ENCODE measurements at regions not wholly inside any gene's neighbourhood (a gene's known extent, or its start where the extent isn't known, plus 50 kb on each side); places are given as distances from the start of the nearest gene placed in this dataset.
"Not testable (repeated sequence)": the region's sequence is repeated elsewhere in the genome, so short reads cannot be mapped to it uniquely, and the experiment has no call there.

DNA sequence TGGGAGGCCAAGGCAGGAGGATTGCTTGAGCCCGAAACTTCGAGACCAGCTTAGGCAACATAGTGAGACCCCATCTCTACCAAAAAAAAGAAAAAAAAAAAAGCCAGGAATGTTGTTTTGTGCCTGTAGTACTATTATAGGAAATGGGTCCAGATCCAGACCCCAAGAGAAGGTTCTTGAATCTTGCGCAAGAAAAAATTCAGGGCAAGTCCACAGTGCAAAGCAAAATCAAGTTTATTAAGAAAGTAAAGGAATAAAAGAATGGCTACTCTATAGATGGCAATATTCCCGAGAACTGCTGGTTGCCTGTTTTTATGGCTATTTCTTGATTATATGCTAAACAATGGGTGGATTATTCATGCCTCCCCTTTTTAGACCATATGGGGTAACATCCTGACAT, 51.2 kb upstream of the RDX start:
- DNase-seq (ENCODE audit: low read depth), result no peak

DNA sequence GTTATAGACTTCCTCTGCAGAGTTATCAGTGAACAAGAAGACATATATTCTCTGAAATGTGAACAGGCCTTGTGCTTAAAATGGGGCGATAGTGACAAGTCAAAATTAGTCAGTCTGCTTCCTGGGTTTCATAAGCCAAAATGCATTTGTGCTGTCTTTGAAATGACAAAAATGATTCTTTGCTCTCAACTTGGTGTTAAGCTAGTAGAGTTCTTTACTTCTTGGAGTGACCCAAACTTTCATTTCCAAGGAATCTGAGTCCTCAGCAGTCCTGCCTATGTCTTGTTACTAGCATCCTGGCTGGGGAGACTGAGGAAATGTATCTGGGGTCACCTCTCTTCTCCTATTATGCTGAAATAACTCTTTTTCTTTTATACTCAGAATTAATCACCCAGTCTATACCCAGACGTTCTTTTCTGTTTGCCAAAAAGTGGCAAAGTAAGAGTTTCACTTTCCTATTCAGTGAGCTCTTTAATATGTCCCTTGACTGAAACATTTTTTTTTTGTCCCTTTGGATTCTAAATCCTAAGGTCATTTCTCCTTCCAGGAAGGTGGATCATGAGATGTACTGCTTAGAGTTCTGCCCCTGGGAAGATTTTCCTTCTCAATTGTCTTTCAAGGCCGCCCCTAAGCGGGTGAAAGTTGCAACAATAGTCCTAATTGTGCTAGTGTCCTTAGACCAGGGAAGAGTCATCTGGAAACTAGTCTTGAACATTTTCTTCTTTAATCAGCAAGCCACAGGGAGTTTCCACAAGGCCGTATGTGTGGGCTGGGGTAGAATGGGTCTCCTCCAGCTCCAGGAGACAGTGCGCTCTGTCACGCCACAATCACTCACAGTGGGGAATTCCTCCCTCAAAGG, 53.0 kb upstream of the RDX start:
- peak; percentile 64 for DNase-seq (ENCODE audit: low read depth)

DNA sequence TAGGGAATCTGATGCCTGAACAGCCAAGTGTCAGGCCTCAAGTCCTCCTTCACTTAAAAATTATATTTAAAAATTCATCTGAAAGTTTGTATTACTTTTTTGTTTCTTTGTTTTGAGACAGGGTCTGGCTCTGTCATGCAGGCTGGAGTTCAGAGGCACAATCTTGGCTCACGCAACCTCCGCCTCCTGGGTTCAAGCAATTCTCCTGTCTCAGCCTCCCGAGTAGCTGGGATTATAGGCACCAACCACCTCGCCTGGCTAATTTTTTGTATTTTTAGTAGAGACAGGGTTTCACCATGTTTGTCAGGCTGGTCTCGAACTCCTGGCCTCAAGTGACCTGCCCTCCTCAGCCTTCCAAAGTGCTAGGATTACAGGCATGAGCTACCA, 53.6 kb upstream of the RDX start:
- not testable (repeated sequence) for DNase-seq (ENCODE audit: low read depth)

DNA sequence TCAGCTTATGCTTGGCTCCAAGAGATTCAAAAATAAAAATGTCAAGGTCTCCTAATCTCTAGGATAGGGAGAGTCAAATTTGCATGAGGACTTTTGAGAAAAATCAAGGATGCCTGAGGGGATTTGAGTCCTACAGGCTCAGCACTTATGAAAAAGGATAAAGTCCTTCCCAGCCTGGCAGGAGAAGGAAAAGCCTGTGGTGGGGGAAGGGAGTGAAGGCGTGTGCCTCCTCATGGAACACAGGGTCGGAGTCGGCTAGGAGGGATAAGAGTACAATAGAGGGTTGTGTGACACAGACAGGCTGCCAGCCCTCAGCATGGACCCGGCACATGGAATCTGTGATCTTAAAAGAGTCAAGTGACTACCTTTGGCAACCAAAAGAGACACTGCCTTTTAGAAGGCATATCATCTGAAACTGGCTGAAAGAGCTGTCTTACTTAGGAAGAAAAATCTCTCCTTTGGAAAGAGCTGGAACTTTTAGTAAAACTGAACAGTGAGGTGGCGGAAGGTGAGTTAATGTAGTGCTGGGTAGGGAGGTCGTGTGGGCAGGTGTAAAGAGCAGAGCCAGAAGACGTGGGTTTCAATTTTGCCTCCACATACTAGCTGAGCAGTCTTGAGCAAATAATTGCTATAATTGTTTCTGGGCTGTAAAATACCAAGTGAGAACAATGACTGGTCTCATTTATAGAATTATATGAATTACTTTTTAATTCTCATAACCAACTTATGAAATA, 58.8 kb upstream of the RDX start:
- peak; percentile 50 for DNase-seq (ENCODE audit: low read depth)

DNA sequence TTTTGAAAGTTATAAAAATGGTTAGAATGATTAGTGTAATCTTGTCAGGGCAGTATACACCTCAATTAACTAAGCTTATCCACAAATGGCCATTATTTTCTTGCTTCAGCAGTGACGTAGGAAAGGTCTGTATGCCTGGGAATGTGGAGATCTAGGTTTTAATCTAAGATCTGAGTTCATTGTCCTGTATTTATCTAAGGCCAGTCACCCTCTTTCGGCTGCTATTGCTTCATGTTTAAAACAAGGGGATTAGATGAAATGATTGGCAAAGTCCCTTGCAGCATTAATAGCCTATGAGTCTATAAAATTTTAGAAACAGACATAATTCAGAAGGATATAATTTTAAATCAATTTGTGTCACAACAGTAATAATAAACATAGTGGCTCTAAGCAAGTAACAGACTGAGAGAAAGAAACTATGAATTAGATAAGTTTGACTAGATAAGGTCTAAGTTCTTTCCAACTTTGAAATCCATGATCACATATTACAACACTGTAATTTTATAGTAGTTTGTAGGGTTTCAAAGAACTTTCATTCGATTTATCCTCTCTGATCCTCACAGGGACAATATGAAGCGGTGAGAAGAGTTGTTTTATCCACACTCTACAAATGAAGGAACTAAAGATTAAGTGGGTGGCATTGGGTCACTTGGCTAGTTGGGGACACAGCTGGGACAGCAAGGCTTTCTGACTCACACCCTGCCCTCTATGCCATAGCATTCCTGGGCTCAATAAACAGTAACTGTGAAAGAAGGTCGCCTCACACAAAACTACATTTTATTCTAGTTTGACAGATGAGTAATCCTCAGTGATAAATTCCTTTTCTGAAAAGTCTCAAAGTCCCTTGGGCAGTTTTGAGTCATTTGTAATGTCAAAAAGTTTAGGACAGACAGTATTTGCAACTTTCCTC, 60.6 kb upstream of the RDX start:
- DNase-seq (ENCODE audit: low read depth), result peak; percentile 96

DNA sequence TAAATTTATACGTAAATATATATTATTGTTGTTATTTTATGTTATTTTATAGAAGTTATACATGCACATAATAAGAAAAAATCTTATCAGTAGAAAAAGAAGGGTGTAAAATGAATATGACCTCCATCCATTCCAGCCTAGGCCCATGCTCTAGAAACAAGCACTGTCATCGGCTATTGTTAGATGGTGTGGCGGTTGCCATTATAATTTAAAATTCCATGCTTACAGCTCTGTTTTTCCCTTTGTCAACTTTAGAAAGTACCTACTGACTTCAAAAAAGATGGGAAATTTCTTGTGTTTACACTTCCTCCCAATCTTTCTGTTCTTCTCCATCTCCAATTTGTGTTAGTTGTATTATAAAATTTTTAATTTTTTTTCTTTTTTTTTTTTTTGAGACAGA, 61.9 kb upstream of the RDX start:
- no peak for DNase-seq (ENCODE audit: low read depth)

DNA sequence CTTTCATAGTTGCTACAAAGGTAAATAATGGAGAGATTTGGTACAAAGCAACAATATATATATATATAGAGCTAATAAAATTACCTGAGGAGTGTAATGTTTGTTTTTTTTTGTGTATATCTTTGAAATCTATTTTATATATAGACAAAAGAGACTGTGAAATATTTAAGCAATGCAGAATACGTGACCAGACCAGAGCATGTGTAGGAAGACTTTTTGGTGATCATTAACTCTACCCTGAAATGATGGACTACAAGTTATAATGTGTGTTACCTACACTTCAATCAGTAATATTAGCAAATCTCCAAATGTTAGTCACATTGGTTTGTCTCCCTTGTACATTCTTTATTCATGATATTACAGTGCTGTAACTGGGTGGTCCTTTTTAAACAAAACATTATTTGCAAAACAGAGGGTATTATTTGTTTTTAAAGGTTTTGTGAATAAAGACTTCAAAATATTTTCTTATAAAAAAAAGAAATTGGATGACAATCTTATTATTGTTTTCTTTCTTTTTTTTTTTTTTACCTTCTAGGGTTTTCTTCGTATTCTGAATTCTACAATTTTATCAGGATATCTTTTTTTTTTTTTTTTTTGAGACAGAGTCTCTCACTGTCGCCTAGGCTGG, 64.5 kb upstream of the RDX start:
- DNase-seq (ENCODE audit: low read depth), result not testable (repeated sequence)

DNA sequence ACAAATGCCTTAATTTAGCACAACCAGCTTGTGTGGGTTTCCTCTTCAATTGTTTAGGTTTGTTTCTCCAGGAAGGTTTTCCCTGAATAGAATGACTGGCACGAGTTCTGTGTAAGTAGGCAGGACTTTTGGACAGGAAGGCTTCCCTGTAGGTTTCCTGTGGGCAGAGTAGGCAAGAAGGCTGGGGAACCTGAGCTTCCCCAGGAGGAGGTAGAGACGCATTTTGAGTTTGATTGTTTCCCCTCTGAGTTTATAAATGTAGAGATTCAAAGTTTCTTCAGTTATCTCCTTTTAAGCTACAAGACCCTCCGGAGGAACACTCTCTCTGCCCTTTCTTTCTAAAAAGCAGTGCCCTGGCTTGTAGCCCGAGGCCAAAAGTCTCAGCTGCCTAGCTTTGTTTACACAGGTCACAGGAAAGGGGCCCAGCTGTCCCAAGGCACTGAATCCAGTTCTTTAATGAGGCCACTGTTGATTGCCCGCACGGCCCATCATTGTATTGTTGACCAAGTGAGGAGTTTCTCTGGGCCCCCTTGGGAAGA, 66.6 kb upstream of the RDX start:
- DNase-seq (ENCODE audit: low read depth), result peak; percentile 84

DNA sequence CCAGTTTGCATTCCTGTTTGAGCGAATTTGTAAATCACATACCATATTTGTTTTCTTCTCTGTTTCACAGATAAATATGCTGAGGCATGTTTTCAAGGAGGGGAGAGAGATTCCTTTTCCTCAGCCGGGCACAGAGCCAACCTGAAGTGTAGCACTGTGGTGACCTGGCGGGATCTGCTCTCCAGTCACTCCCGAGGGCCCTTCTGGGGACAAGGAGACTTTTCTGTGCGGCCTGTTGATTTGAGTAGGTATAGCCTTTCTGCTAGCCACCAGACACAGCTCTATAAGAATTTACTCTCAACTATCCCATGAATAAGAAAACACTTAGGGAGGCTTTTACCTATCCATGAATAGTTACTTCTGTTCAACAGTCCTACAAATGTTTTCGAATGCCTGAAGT, 63.5 kb upstream of the FDX1 start:
- peak; percentile 67 for DNase-seq (ENCODE audit: low read depth)

DNA sequence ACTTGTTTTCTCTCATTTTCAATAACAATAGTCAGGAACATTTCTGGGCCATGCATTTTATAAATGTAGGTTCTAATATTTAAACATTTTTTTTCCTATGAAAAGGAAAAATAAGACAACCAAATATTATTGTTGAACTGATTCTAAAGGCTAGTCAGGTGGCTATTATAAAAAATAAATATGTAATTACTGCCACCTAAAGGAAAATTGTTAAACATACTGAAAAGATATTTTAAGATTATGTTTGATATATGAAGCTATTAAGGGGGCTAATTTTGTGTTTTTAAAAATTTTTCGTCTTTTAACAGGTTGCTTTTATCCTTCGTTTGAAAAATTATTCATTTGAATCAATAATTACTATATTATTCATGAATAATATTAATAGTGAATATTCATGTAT, 62.2 kb upstream of the FDX1 start:
- no peak for DNase-seq (ENCODE audit: low read depth)

DNA sequence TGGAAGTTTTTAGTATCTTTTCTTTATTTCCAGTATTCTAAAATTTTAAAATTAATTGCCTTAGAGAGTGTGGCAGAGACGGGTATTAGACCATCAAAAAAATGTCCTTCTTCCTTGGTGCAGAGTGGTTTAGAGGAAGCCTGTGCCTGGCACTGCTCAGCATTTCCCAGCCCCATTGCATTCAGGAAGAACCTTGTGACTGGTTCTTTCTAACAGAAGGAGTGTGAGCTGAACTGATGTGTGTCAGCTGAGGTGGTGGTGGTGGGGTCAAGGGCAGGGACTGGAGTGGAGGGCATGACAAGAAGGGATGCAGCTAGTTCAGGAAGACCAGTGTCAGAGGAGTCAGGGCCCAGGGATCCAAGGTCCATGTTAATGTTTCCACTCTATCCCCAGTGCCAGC, 58.7 kb upstream of the FDX1 start:
- no peak for DNase-seq (ENCODE audit: low read depth)

DNA sequence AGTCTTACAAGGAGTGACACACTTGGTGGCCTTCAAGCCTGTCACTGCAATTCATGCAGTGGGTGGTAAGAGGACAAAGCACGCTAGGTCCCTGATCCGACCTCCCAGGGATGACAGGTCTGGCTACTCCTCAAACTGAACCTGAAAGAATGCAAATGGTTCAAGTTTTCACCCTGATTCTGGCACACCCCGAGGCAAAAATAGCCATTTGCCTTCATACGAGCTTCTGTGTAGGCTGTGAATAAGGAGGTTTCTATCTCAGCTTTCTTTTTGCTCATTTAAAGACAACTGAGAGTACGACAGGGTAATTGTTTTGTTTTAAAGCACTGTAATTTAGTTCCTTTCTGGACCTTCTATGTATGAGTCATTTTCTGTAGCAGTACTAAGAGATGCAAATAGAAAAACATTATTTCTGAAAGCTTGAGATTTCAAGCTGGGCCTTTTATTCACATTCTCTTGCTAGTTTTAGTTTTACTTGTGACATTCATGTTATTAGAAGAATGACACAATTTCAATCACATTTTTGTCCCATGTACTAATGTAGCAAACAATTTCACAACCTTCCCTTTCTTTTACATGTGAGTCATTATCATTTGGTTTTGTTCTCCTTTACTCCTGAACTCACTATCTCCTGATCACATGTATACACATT, 56.6 kb upstream of the FDX1 start:
- peak; percentile 71 for DNase-seq (ENCODE audit: low read depth)

DNA sequence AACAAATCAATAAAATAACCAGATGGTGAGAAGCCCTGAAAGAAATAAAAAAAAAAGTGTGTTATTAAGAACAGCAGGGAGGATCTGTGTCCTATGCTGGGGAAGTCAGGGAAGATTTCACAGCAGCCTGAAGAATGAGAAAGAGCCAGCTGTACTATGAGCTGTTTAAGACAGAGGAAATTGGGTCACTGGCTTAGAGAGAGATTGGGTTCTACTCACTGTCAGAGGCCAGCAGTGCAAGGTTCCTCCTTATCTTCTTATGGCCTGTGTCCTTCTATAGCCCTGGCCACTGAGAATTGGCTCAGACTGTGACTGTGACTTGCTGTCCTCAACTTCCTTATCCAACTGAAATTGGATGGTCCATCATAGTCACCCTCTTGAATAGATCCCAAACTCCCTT, 54.8 kb upstream of the FDX1 start:
- DNase-seq (ENCODE audit: low read depth), result no peak

DNA sequence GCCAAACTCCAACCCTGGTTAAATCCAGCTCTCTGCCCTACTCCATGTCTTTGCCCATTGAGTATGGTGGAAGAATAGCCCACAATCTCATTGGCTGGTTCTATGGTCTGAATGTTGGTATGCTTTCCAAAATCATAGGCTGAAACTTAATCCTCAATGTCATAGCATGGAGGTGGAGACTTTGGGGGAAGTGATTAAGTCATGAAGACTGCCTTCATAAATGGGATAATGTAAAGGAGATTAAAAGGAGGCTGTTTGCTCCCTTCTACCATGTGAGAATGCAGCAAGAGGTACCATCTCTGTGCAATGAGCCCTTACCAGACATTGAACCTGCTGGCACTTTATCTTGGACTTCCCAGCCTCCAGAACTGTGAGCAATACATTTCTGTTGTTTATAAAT, 54.4 kb upstream of the FDX1 start:
- no peak for DNase-seq (ENCODE audit: low read depth)

DNA sequence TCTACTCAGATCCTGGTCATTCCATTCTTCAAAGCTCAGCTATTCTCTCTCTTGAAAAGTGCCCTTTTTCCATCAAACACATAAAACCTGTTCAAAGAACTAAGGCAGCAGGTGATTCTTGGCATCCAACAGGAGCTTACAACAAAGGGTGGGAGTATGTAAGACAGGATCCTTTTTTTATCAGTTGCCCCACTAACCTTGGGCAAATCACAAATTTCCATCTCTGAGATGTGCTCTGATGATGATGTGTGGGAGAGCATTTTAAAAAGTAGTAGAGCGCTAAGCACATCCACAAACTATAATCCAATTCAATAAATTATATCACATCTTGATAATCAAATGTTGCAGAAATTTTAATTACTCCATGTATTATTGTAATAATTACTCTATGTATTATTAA, 53.7 kb upstream of the FDX1 start:
- no peak for DNase-seq (ENCODE audit: low read depth)

DNA sequence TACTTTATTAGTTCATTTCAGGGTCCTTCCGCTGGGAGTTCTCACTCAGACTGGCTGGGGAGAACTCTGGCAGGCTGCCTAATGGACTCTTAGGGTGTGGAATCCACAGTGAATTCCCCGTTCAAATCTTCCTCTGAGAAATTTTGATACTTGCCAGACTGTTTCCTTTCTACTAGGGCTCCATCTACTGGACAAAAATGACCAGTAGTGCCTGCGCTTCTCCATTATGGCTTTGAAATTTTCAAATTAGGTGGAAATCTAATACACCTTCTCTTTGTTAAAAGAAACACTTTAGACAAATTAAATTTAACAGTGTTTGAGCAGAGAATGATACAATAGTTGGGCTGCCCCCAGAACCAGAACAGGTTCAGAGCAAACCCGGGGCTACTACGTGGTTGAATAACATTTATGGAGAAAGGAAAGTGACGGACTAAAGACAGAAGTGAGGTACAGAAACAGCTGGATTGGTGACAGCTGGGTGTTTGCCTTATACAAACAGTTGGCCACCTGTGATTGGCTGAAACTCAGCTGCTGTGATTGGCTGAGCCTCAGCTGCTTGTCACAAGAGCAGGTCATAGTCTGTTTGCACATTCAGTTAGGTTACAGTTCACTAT, 52.9 kb upstream of the FDX1 start:
- DNase-seq (ENCODE audit: low read depth), result peak; percentile 85

DNA sequence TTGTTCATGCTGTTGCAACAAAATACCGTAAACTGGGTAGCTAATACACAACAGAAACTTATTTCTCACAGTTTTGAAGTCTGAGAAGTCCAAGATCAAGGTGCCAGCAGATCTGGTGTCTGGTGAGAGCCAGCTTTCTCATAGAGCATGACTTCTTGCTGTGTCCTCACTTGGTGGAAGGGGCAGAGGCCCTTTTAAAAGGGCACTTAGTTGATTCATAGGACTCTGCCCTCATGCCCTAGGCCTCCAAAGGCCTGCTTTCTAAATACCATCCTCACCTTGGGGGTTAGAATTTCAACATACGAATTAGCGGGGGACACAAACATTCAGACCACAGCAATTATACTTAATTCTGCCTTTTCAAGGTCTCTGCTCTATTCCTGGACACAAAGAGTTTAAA, 52.3 kb upstream of the FDX1 start:
- no peak for DNase-seq (ENCODE audit: low read depth)

DNA sequence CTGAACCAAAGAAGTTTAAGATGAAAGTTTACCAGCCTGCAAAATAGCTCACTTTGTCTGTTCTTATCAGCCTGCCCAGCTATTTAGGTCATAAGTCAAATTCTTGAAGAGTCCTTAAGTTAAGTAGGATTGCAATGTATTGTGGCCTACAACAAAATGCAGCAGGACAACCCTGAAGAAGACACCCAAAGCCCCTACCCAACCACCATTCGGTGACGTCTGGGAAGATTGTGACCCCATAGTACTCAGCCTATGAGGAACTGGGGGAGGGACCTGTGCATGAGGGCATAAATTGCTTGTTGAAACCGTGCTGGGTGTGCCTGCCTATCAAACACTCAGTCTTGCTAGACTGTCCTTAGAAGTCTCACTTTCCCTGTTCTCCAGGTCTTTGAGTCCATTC, 50.5 kb upstream of the FDX1 start:
- DNase-seq (ENCODE audit: low read depth), result no peak

DNA sequence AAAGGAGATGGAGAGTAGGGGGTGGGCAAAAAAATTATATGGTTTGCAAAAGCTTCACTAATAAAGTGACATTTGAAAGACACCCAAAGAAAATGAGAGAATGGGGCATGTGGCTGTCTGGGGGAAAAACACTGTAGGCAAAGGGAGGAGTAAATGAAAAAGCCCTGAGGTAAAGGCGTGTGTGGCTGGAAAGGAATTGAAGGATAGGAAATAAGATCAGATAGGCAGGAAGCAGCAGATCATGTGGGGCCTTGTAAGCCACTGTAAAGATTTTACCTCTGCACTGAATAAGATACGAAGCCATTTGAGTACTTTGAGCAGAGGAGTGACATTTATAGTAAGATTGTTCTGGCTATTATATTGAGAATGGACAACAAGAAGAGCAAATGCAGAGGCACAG, 49.8 kb upstream of the FDX1 start:
- no peak for DNase-seq (ENCODE audit: low read depth)

Measured in M059J (cell line).